PC-9 (cell line): ENCODE measurements at regions not wholly inside any gene's neighbourhood (a gene's known extent, or its start where the extent isn't known, plus 50 kb on each side); places are given as distances from the start of the nearest gene placed in this dataset.

ENCODE experiments used
- BruUV-seq: library from RNA; stranded (reverse); fragments of 400-500 nt; replicated peaks from 2 replicates; lab custom pipeline; 2021; lab: Mats Ljungman, UMichigan
- CTCF ChIA-PET: fragments of 300-600 bp; sonication (Branson Sonifier 250); formaldehyde crosslinking; loops from one replicate; lab custom pipeline; 2022; ENCODE audit warnings: antibody characterized with exemption; lab: Charles Lee
- POLR2A ChIA-PET: fragments of 300-600 bp; sonication (Branson Sonifier 250); formaldehyde crosslinking; loops from one replicate; lab custom pipeline; 2022; ENCODE audit warnings: antibody characterized with exemption; ENCODE audit not compliant: unreplicated experiment; lab: Charles Lee
- DNase-seq, 2 experiments: peaks; one replicate each; pipeline versions ENCODE4 v3.0.0 to v3.0.0-alpha.2; 2015 to 2022; ENCODE audit warnings: mixed read lengths in 1 of 2
- H2AFZ ChIP-seq: fragments of 200-600 bp; sonication (generic); 2 replicates; pipeline ENCODE4 v1.8.1; 2017; ENCODE audit warnings: antibody characterized with exemption
- H3F3A ChIP-seq: fragments of 200-600 bp; sonication (generic); 2 replicates; pipeline ENCODE4 v1.8.1; 2017; ENCODE audit warnings: antibody characterized with exemption, mild to moderate bottlenecking, low read depth; ENCODE audit not compliant: insufficient read depth
- H3K27ac ChIP-seq: fragments of 200-600 bp; sonication (generic); 2 replicates; pipeline ENCODE4 v1.6.1; 2016; ENCODE audit warnings: mixed run types
- H3K27me3 ChIP-seq: fragments of 200-600 bp; sonication (generic); 2 replicates; pipeline ENCODE4 v1.6.1; 2016; ENCODE audit warnings: low read depth, mixed run types; ENCODE audit not compliant: insufficient read depth
- H3K36me3 ChIP-seq: fragments of 200-600 bp; sonication (generic); 2 replicates; pipeline ENCODE4 v1.6.1; 2016; ENCODE audit warnings: low read depth, mixed run types
- H3K4me1 ChIP-seq: fragments of 200-600 bp; sonication (generic); replicated peaks from 2 replicates; pipeline ENCODE4 v1.6.1; 2016; ENCODE audit warnings: mixed run types; ENCODE audit not compliant: insufficient read depth
- H3K4me2 ChIP-seq: fragments of 200-600 bp; sonication (generic); 2 replicates; pipeline ENCODE4 v1.6.1; 2017; ENCODE audit warnings: mixed run types
- H3K4me3 ChIP-seq: fragments of 200-600 bp; sonication (generic); 2 replicates; pipeline ENCODE4 v1.6.1; 2016; ENCODE audit warnings: mixed run types
- H3K79me2 ChIP-seq: fragments of 200-600 bp; sonication (generic); 2 replicates; pipeline ENCODE4 v1.6.1; 2017; ENCODE audit warnings: low read depth, mixed run types
- H3K9me2 ChIP-seq: fragments of 200-600 bp; sonication (generic); 2 replicates; pipeline ENCODE4 v1.8.1; 2017; ENCODE audit warnings: mild to moderate bottlenecking; ENCODE audit not compliant: insufficient read depth
- H3K9me3 ChIP-seq: fragments of 200-600 bp; sonication (generic); 2 replicates; pipeline ENCODE4 v1.8.1; 2016; ENCODE audit warnings: low read depth; ENCODE audit not compliant: insufficient read depth
- H4K20me1 ChIP-seq: fragments of 200-600 bp; sonication (generic); 2 replicates; pipeline ENCODE4 v1.8.1; 2017; ENCODE audit not compliant: insufficient read depth
- EZH2 ChIP-seq: fragments of 200-600 bp; sonication (generic); IDR thresholded peaks from 2 replicates; pipeline ENCODE4 v1.8.0; 2017; ENCODE audit warnings: antibody characterized with exemption, low read depth
- intact Hi-C: fragments of 100-400 bp; cut with micrococcal nuclease; formaldehyde crosslinking; loops from one replicate; pipeline ENCODE4 v1.10.0; 2022; ENCODE audit not compliant: unreplicated experiment
- TF ChIP-seq, protein P1 (sequence below): fragments of 200-600 bp; sonication (generic); conservative IDR thresholded peaks from 2 replicates; pipeline ENCODE4 v1.6.1; 2017; ENCODE audit warnings: mixed run types, antibody characterized with exemption, mild to moderate bottlenecking, moderate library complexity

DNA sequence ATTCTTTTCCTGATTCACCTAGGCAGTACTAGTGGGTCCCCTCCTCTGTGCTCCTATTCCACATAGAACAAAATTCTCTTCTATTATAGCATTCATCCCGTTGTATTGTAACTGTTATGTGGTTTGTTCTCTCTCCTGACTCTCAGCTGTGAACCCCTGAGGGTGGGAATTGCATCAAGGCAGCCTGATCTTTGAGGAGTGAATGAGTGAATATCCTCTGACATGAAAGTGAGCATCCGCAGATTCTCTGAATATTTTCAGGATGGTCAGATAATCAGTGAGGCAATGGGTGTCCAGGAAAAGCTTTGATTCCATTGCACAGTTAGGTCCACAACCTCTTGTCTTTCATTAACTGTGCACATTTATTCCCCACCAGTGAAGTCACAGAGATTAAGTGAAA, 67.6 kb upstream of the SLC22A23 start:
- Histone ChIP-seq H3K4me2 (no peak overlapping the region), H3K9me2 (no peaks in the 10 kb centered on the region), H3K9me3 (no peaks in the 10 kb centered on the region), H3K79me2 (no peaks in the 10 kb centered on the region), H4K20me1 (no peaks in the 10 kb centered on the region), H3K27me3 (no peaks in the 10 kb centered on the region), H3K4me3 (no peak overlapping the region), H3K4me1 (peaks cover 32% of the 10 kb centered on the region), H3K27ac (no peak overlapping the region), H3K36me3 (no peaks in the 10 kb centered on the region), H3F3A (peaks cover 9% of the 10 kb centered on the region; the same call in 1 of the 2 replicates), H2AFZ (no peak overlapping the region)
- no TSS peak for BruUV-seq
- POLR2A ChIA-PET, result interaction anchor here (0.5 kb wide), 1 partner anchor 49 kb away, joined by 3 read pairs; no protein-coding TSS in a partner anchor
- DNase-seq, result no peak
- no peak for TF ChIP-seq EZH2
- TF ChIP-seq, protein P1, sequence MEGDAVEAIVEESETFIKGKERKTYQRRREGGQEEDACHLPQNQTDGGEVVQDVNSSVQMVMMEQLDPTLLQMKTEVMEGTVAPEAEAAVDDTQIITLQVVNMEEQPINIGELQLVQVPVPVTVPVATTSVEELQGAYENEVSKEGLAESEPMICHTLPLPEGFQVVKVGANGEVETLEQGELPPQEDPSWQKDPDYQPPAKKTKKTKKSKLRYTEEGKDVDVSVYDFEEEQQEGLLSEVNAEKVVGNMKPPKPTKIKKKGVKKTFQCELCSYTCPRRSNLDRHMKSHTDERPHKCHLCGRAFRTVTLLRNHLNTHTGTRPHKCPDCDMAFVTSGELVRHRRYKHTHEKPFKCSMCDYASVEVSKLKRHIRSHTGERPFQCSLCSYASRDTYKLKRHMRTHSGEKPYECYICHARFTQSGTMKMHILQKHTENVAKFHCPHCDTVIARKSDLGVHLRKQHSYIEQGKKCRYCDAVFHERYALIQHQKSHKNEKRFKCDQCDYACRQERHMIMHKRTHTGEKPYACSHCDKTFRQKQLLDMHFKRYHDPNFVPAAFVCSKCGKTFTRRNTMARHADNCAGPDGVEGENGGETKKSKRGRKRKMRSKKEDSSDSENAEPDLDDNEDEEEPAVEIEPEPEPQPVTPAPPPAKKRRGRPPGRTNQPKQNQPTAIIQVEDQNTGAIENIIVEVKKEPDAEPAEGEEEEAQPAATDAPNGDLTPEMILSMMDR, result no peak
- intact Hi-C loops, result no loop called here
- CTCF ChIA-PET, result no interaction called here

GRCh38 chr6:3523966-3524365, 67.1 kb upstream of the SLC22A23 start:
- Histone ChIP-seq H3K27me3 (no peaks in the 10 kb centered on the region), H3K79me2 (no peaks in the 10 kb centered on the region), H3K4me3 (no peak overlapping the region), H3K36me3 (no peaks in the 10 kb centered on the region), H3K9me3 (no peaks in the 10 kb centered on the region), H3F3A (peaks cover 11% of the 10 kb centered on the region; the same call in 1 of the 2 replicates), H2AFZ (no peak overlapping the region), H3K9me2 (no peaks in the 10 kb centered on the region), H3K4me2 (no peak overlapping the region), H3K4me1 (peaks cover 36% of the 10 kb centered on the region), H3K27ac (no peak overlapping the region), H4K20me1 (no peaks in the 10 kb centered on the region)
- intact Hi-C loops, result loop anchor here (2.0 kb wide), 1 partner anchor 69 kb away; no protein-coding TSS in a partner anchor
- no TSS peak for BruUV-seq
- TF ChIP-seq EZH2, result no peak
- TF ChIP-seq, protein P1, result no peak
- no peak for DNase-seq
- CTCF ChIA-PET, result no interaction called here
- POLR2A ChIA-PET, result no interaction called here

- POLR2A ChIA-PET, result no interaction called here
- H3K9me3 ChIP-seq, result no peaks in the 10 kb centered on the region
- TF ChIP-seq EZH2, result no peak
- TF ChIP-seq, protein P1, result no peak
- peak overlapping the region; percentile 54; the same call in 1 of the 2 replicates for H3K4me2 ChIP-seq
- H3K36me3 ChIP-seq, result no peaks in the 10 kb centered on the region
- no peak overlapping the region for H3K4me3 ChIP-seq
- no peaks in the 10 kb centered on the region for H3K27me3 ChIP-seq
- no TSS peak for BruUV-seq
- H3K4me1 ChIP-seq, result peaks cover 43% of the 10 kb centered on the region
- H2AFZ ChIP-seq, result no peak overlapping the region
- peak in 1 of 2 experiments; percentile 24 for DNase-seq
- peaks cover 18% of the 10 kb centered on the region for H3F3A ChIP-seq
- CTCF ChIA-PET, result interaction anchor here (0.5 kb wide), 1 partner anchor 66 kb away, joined by 3 read pairs; the partner anchor contains the start of gene SLC22A23
- H3K27ac ChIP-seq, result no peak overlapping the region
- no peaks in the 10 kb centered on the region for H4K20me1 ChIP-seq
- H3K79me2 ChIP-seq, result no peaks in the 10 kb centered on the region
- intact Hi-C loops, result loop anchor here (2.0 kb wide), 1 partner anchor 70 kb away; no protein-coding TSS in a partner anchor
- H3K9me2 ChIP-seq, result no peaks in the 10 kb centered on the region
Observed at GRCh38 chr6:3523271-3523670, 66.4 kb upstream of the SLC22A23 start.
